AG04450 (cell line): ENCODE measurements at regions not wholly inside any gene's neighbourhood (a gene's known extent, or its start where the extent isn't known, plus 50 kb on each side); places are given as distances from the start of the nearest gene placed in this dataset.

Experiments
- CTCF ChIA-PET: fragments of 300-600, 350-600 bp; formaldehyde crosslinking; extraction: SDS; loops from one replicate; lab custom pipeline; 2022; ENCODE audit warnings: antibody characterized with exemption, inconsistent platforms; lab: Charles Lee
- POLR2A ChIA-PET: fragments of 350-600 bp; formaldehyde crosslinking; extraction: SDS; loops from one replicate; lab custom pipeline; 2021; ENCODE audit warnings: antibody characterized with exemption, inconsistent platforms; lab: Yijun Ruan, JAX
- DNase-seq: peaks from one replicate; pipeline ENCODE4 v3.0.0-alpha.2; 2011; ENCODE audit warnings: low read depth, low spot score
- H3K27ac ChIP-seq: one replicate; pipeline ENCODE4 v1.5.1; 2012; ENCODE audit warnings: low read depth, low read length, control low read depth
- H3K27me3 ChIP-seq: one replicate; pipeline ENCODE4 v1.6.0; 2012; ENCODE audit warnings: low read length; ENCODE audit not compliant: control insufficient read depth, insufficient read depth
- H3K4me3 ChIP-seq: 2 replicates; pipeline ENCODE4 v1.5.1; 2011; ENCODE audit warnings: mild to moderate bottlenecking, low read depth, low read length, control low read depth
- H3K9me3 ChIP-seq: 2 replicates; pipeline ENCODE4 v1.5.1; 2012; ENCODE audit warnings: low read length; ENCODE audit not compliant: control insufficient read depth, insufficient read depth
- TF ChIP-seq, protein P1 (sequence below): IDR thresholded peaks from 2 replicates; pipeline ENCODE4 v1.5.1; 2011; ENCODE audit warnings: low read depth, low read length, control low read depth, inconsistent platforms

GRCh38 chr1:200345520-200345919, 64.3 kb downstream of the ZNF281 start:
- no peak for DNase-seq
- ChIA-PET CTCF (interaction anchor here (0.7 kb wide), 1 partner anchor 221 kb away, joined by 6 read pairs; no protein-coding TSS in a partner anchor), POLR2A (no interaction called here)
- TF ChIP-seq, protein P1, sequence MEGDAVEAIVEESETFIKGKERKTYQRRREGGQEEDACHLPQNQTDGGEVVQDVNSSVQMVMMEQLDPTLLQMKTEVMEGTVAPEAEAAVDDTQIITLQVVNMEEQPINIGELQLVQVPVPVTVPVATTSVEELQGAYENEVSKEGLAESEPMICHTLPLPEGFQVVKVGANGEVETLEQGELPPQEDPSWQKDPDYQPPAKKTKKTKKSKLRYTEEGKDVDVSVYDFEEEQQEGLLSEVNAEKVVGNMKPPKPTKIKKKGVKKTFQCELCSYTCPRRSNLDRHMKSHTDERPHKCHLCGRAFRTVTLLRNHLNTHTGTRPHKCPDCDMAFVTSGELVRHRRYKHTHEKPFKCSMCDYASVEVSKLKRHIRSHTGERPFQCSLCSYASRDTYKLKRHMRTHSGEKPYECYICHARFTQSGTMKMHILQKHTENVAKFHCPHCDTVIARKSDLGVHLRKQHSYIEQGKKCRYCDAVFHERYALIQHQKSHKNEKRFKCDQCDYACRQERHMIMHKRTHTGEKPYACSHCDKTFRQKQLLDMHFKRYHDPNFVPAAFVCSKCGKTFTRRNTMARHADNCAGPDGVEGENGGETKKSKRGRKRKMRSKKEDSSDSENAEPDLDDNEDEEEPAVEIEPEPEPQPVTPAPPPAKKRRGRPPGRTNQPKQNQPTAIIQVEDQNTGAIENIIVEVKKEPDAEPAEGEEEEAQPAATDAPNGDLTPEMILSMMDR: no peak
- Histone ChIP-seq H3K9me3 (no peaks in the 10 kb centered on the region; the same call in 1 of the 2 replicates), H3K4me3 (no peak overlapping the region), H3K27me3 (no peaks in the 10 kb centered on the region), H3K27ac (no peak overlapping the region)

- CTCF ChIA-PET: interaction anchor here (0.6 to 2.2 kb wide), 4 partner anchors 11 to 169 kb away, joined by 3 to 10 read pairs (median 4); no protein-coding TSS in a partner anchor
- DNase-seq: no peak
- POLR2A ChIA-PET: no interaction called here
Observed at GRCh38 chr1:200343874-200344273, 66.0 kb downstream of the ZNF281 start.

GRCh38 chr1:200342511-200343311, 67.1 kb downstream of the ZNF281 start:
- no peaks in the 10 kb centered on the region; the same call in 1 of the 2 replicates for H3K9me3 ChIP-seq
- H3K4me3 ChIP-seq: no peak overlapping the region
- no peak overlapping the region for H3K27ac ChIP-seq
- POLR2A ChIA-PET: no interaction called here
- DNase-seq: no peak
- CTCF ChIA-PET: interaction anchor here (0.6 to 2.2 kb wide), 4 partner anchors 10 to 170 kb away, joined by 3 to 10 read pairs (median 4); no protein-coding TSS in a partner anchor
- no peaks in the 10 kb centered on the region for H3K27me3 ChIP-seq
- TF ChIP-seq, protein P1: no peak

More at GRCh38 chr1:200343874-200344273, 66.0 kb downstream of the ZNF281 start:
- H3K4me3 ChIP-seq: no peak overlapping the region
- H3K27ac ChIP-seq: no peak overlapping the region
- TF ChIP-seq, protein P1: no peak
- no peaks in the 10 kb centered on the region; the same call in 1 of the 2 replicates for H3K9me3 ChIP-seq
- no peaks in the 10 kb centered on the region for H3K27me3 ChIP-seq

GRCh38 chr1:200338451-200338850, 71.4 kb downstream of the ZNF281 start:
- H3K4me3 ChIP-seq: no peak overlapping the region
- H3K27me3 ChIP-seq: no peaks in the 10 kb centered on the region
- no peak for DNase-seq
- no peaks in the 10 kb centered on the region for H3K9me3 ChIP-seq
- TF ChIP-seq, protein P1: no peak
- POLR2A ChIA-PET: no interaction called here
- CTCF ChIA-PET: interaction anchor here (0.8 kb wide), 1 partner anchor 152 kb away, joined by 3 read pairs; no protein-coding TSS in a partner anchor
- no peak overlapping the region for H3K27ac ChIP-seq

DNA sequence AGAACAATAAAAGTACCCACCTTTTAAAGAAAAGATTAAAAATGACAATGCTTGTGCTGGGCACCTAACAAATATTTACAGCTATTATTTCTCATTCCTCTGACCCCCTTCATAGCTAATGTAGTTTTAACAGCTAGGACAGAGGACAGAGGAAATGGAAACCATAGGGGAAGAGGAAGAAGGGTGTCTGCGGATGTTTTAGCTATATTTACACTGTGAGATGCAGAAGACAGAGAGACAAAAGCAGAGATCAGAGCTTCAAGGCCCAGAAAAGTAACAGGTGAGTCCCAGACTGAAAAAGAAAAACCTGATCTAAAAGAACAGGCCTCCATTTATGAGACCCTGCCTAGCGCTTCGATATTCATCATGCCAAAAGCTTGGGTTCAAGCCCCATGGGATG, 72.0 kb downstream of the ZNF281 start:
- TF ChIP-seq, protein P1: no peak
- ChIA-PET CTCF (interaction anchor here (0.8 kb wide), 1 partner anchor 152 kb away, joined by 3 read pairs; no protein-coding TSS in a partner anchor), POLR2A (no interaction called here)
- H3K4me3 ChIP-seq: no peak overlapping the region
- no peaks in the 10 kb centered on the region for H3K27me3 ChIP-seq
- no peak for DNase-seq
- H3K9me3 ChIP-seq: no peaks in the 10 kb centered on the region
- H3K27ac ChIP-seq: no peak overlapping the region
